ENCODE measurements at regions not wholly inside any gene's neighbourhood (a gene's known extent, or its start where the extent isn't known, plus 50 kb on each side); places are given as distances from the start of the nearest gene placed in this dataset.

- no peak for DNase-seq (ENCODE audit: low spot score in 2 of 2)
- intact Hi-C loops (cut with DNase I), result no loop called here
- Histone ChIP-seq H3K9me3 (peaks cover 0 to 6% of the 10 kb centered on the region in 2 donors), H3K27me3 (no peaks in the 10 kb centered on the region), H3K36me3 (no peaks in the 10 kb centered on the region), H3K4me1 (no peaks in the 10 kb centered on the region), H3K27ac (no peak overlapping the region), H3K4me3 (no peak overlapping the region)
- TF ChIP-seq CTCF (IDR thresholded peaks at IDR 0.05), result no peak
Observed at GRCh38 chr5:88588609-88589008, 294.4 kb downstream of the MEF2C start.

DNA sequence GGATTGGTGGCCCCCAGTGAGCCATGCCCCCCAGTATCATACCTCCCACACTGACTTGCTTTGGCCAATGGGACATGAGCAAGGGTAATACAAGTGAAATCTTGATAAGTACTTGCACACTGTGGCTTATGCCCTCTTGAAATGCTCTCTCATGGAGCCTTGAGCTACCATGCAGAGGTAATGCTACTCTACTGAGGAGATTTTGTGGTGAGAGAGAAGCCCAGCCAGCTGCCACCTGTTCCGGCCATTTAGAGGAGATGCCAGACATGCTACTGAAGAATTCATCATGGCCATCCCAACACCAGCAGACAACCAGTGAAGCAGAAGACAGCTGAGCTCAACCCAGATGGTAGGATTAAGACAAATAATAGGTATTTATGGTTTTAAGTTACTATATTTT lies 299.5 kb downstream of the MEF2C start:
- no peak for TF ChIP-seq CTCF (IDR thresholded peaks at IDR 0.05)
- H3K9me3 ChIP-seq, result peaks cover 0 to 2% of the 10 kb centered on the region in 2 donors
- no peak for DNase-seq (ENCODE audit: low spot score in 2 of 2)
- H3K36me3 ChIP-seq, result no peaks in the 10 kb centered on the region
- no peaks in the 10 kb centered on the region for H3K27me3 ChIP-seq
- intact Hi-C loops (cut with DNase I), result no loop called here
- no peaks in the 10 kb centered on the region for H3K4me1 ChIP-seq
- no peak overlapping the region for H3K4me3 ChIP-seq
- no peak overlapping the region for H3K27ac ChIP-seq

DNA sequence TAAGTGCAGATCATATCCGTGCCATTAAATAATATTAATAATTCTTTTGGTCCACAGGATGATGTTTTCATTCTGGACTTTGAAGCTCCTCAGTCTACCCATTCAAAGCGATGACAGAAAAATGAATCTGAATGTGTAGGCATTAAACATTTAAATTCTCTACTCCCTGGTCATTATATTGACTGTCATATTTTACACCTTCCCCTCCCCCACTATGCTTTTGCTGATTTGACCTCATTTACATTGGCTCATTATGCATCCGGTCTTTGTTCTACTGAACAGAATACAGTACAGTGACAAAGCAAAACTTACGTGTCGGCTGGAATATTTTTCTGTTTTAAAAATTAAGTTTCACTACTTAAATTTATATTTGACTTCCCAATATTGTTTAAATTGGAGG lies 289.7 kb upstream of the TMEM161B start:
- Histone ChIP-seq H3K27ac (no peak overlapping the region), H3K4me1 (no peaks in the 10 kb centered on the region), H3K36me3 (no peaks in the 10 kb centered on the region), H3K4me3 (no peak overlapping the region), H3K9me3 (no peaks in the 10 kb centered on the region), H3K27me3 (no peaks in the 10 kb centered on the region)
- intact Hi-C loops (cut with DNase I), result no loop called here
- no peak for DNase-seq (ENCODE audit: low spot score in 2 of 2)
- no peak for TF ChIP-seq CTCF (IDR thresholded peaks at IDR 0.05)

DNA sequence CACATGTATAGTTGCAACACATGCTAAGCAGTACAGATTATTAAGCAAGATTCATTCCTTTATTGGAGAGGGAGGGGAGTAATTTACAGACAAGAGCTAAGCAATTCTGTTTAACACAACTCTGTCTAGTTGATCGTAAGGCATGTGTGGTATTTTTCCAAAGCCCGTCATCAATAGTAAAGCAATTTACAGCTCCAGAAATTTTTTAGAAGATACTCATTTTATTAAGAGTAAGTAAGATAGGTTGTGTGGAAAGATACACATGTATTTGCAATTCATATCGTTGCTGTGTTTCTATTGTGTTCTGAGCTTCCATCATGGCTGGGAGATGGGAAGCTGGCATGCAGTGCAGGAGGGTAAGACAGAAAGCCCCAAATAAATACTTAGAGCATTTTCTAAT lies 289.2 kb upstream of the TMEM161B start:
- Histone ChIP-seq H3K4me1 (no peaks in the 10 kb centered on the region), H3K27me3 (no peaks in the 10 kb centered on the region), H3K27ac (no peak overlapping the region), H3K9me3 (no peaks in the 10 kb centered on the region), H3K36me3 (no peaks in the 10 kb centered on the region), H3K4me3 (no peak overlapping the region)
- TF ChIP-seq CTCF (IDR thresholded peaks at IDR 0.05), result no peak
- no peak for DNase-seq (ENCODE audit: low spot score in 2 of 2)
- intact Hi-C loops (cut with DNase I), result no loop called here

GRCh38 chr5:88557131-88557530 lies 288.5 kb upstream of the TMEM161B start:
- no peaks in the 10 kb centered on the region for H3K27me3 ChIP-seq
- no peak for TF ChIP-seq CTCF (IDR thresholded peaks at IDR 0.05)
- H3K4me1 ChIP-seq, result no peaks in the 10 kb centered on the region
- intact Hi-C loops (cut with DNase I), result no loop called here
- DNase-seq (ENCODE audit: low spot score in 2 of 2), result no peak
- no peaks in the 10 kb centered on the region for H3K36me3 ChIP-seq
- H3K4me3 ChIP-seq, result no peak overlapping the region
- no peaks in the 10 kb centered on the region for H3K9me3 ChIP-seq
- no peak overlapping the region for H3K27ac ChIP-seq

DNA sequence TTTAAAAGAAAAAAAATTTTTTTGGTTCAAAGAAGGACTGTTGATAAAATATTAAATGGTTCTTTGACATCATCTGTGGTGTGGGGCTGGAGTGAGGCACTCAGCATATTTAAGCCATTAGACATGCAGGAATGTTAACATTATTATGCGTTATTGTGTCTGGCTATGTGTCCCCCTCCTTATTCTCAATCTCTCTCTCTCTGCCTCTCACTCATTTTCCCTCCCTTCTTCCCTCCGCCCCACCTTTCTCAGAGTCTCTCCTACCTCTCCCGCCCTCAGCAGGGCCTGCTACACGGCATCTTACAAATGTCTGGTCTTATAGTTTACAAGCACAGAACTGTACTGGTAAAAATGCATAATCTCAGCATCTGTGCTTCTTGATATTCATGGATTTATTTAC lies 287.8 kb upstream of the TMEM161B start:
- Histone ChIP-seq H3K36me3 (no peaks in the 10 kb centered on the region), H3K27me3 (no peaks in the 10 kb centered on the region), H3K27ac (no peak overlapping the region), H3K4me3 (no peak overlapping the region), H3K9me3 (no peaks in the 10 kb centered on the region), H3K4me1 (no peaks in the 10 kb centered on the region)
- TF ChIP-seq CTCF (IDR thresholded peaks at IDR 0.05), result no peak
- intact Hi-C loops (cut with DNase I), result no loop called here
- no peak for DNase-seq (ENCODE audit: low spot score in 2 of 2)

Measured in ascending aorta (tissue), 2 donors.